Progenitor cell of endocrine pancreas (in vitro differentiated cells): ENCODE measurements at regions not wholly inside any gene's neighbourhood (a gene's known extent, or its start where the extent isn't known, plus 50 kb on each side); places are given as distances from the start of the nearest gene placed in this dataset.

ENCODE experiments used
- DNase-seq: peaks from one replicate; pipeline ENCODE4 v3.0.0; 2021; ENCODE audit warnings: low spot score; ENCODE audit not compliant: unreplicated experiment
- H3K27ac Mint-ChIP-seq: 2 replicates; pipeline ENCODE4 v1.8.0; 2021; ENCODE audit warnings: mild to moderate bottlenecking, moderate library complexity, mixed read lengths
- H3K27me3 Mint-ChIP-seq: 2 replicates; pipeline ENCODE4 v1.8.0; 2021; ENCODE audit warnings: mixed read lengths
- H3K36me3 Mint-ChIP-seq: 2 replicates; pipeline ENCODE4 v1.8.0; 2022; ENCODE audit warnings: mixed read lengths; ENCODE audit not compliant: insufficient read depth
- H3K4me1 Mint-ChIP-seq: 2 replicates; pipeline ENCODE4 v1.8.0; 2021; ENCODE audit warnings: low read depth, mixed read lengths
- H3K4me3 Mint-ChIP-seq: 2 replicates; pipeline ENCODE4 v1.8.0; 2021; ENCODE audit warnings: low read depth, mild to moderate bottlenecking, moderate library complexity, mixed read lengths
- H3K9me3 Mint-ChIP-seq: 2 replicates; pipeline ENCODE4 v1.8.0; 2021; ENCODE audit warnings: low read depth, mixed read lengths
- TF ChIP-seq, protein P1 (sequence below): fragments of 200-600 bp; sonication (generic); IDR thresholded peaks from one replicate; pipeline ENCODE4 v1.5.0; 2021; ENCODE audit warnings: antibody characterized with exemption, mild to moderate bottlenecking; ENCODE audit not compliant: unreplicated experiment

DNA sequence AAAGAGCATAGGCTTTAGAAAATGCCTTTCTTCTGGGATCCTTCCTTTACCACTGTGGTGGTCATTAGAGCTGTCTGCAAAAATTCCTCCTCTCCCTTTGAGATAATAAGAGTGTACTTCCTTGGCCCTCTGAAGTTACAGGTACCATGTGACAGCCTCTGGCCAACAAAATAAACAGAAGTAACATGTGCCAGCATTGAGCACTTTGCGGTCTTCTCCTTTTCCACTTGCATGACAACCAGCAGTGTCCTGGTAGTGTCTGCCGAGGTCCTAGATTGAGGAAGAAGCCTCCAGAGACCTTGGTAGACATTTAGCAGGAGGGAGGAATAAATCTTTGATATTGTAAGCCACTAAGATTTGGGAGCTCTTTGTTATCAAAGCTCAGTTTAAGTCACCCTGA is 87.5 kb upstream of the ARID1B start:
- TF ChIP-seq, protein P1, sequence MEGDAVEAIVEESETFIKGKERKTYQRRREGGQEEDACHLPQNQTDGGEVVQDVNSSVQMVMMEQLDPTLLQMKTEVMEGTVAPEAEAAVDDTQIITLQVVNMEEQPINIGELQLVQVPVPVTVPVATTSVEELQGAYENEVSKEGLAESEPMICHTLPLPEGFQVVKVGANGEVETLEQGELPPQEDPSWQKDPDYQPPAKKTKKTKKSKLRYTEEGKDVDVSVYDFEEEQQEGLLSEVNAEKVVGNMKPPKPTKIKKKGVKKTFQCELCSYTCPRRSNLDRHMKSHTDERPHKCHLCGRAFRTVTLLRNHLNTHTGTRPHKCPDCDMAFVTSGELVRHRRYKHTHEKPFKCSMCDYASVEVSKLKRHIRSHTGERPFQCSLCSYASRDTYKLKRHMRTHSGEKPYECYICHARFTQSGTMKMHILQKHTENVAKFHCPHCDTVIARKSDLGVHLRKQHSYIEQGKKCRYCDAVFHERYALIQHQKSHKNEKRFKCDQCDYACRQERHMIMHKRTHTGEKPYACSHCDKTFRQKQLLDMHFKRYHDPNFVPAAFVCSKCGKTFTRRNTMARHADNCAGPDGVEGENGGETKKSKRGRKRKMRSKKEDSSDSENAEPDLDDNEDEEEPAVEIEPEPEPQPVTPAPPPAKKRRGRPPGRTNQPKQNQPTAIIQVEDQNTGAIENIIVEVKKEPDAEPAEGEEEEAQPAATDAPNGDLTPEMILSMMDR = no peak
- Mint-ChIP-seq H3K27me3 (peaks cover 5% of the 10 kb centered on the region), H3K9me3 (no peaks in the 10 kb centered on the region), H3K4me1 (peaks cover 15% of the 10 kb centered on the region), H3K36me3 (no peaks in the 10 kb centered on the region), H3K27ac (no peak overlapping the region), H3K4me3 (no peak overlapping the region)
- DNase-seq = no peak

DNA sequence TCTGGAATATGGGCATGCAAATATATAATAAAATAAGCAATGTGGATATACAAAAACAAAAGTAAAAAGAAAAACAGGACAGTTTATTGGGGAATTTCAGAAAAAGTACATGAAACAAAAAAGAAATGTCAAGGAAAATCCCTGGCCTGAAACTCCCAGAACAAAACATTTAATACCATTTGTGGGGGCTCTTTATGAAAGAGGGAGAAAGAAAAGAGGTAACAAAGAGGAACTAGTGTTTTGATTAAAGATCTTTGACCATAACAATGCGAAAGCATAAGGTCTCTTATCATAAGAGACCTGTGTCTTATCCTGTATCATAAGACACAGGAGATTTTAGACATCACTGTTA is 88.6 kb upstream of the ARID1B start:
- Mint-ChIP-seq H3K4me1 (peaks cover 15% of the 10 kb centered on the region), H3K36me3 (no peaks in the 10 kb centered on the region), H3K4me3 (peak overlapping the region; percentile 83), H3K27ac (no peak overlapping the region), H3K9me3 (no peaks in the 10 kb centered on the region), H3K27me3 (peaks cover 5% of the 10 kb centered on the region)
- DNase-seq = no peak
- TF ChIP-seq, protein P1 = no peak

DNA sequence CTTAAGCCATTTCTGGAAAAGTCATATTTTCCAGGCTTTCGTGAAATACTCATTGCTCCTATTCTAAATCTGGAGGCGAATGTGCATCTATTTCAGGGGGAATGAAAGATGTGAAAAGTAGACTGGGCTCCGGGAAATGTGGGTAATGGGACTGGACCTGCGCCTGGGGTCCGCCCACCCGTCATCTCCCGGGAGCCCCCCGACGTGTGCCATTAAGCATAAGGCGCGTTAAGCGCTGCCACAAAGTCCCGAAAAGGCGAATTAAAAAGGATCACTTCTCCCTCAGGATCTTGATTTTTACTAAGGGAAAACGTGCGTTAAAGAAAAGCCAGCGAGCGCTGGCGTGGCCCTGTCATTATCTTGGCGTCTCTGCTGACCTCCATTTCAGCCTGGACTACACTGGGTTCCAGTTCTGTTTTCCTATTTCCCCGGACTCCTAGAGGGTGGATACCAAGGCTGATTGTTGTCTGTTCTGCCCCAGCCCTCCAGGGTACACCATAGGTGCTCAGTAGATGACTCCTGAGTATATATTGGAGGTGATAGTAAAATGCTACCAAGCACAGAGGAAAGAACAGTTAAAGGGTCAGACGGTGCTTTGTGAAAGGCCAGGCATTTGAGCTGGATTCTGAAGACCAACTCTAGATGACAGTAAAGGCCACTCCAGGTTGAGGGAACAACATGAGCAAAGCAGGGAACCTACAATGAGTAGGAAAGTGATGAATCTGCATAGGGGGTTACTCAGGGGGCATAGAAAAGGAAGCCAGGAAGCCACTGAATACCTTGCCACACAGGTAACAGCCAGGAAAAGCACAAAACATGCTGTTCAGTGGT is 89.2 kb upstream of the ARID1B start:
- peak overlapping the region; percentile 93 for H3K27ac Mint-ChIP-seq
- TF ChIP-seq, protein P1 = no peak
- H3K27me3 Mint-ChIP-seq = peaks cover 5% of the 10 kb centered on the region
- peaks cover 15% of the 10 kb centered on the region for H3K4me1 Mint-ChIP-seq
- DNase-seq = no peak
- H3K36me3 Mint-ChIP-seq = no peaks in the 10 kb centered on the region
- peak overlapping the region; percentile 83 for H3K4me3 Mint-ChIP-seq
- no peaks in the 10 kb centered on the region for H3K9me3 Mint-ChIP-seq

DNA sequence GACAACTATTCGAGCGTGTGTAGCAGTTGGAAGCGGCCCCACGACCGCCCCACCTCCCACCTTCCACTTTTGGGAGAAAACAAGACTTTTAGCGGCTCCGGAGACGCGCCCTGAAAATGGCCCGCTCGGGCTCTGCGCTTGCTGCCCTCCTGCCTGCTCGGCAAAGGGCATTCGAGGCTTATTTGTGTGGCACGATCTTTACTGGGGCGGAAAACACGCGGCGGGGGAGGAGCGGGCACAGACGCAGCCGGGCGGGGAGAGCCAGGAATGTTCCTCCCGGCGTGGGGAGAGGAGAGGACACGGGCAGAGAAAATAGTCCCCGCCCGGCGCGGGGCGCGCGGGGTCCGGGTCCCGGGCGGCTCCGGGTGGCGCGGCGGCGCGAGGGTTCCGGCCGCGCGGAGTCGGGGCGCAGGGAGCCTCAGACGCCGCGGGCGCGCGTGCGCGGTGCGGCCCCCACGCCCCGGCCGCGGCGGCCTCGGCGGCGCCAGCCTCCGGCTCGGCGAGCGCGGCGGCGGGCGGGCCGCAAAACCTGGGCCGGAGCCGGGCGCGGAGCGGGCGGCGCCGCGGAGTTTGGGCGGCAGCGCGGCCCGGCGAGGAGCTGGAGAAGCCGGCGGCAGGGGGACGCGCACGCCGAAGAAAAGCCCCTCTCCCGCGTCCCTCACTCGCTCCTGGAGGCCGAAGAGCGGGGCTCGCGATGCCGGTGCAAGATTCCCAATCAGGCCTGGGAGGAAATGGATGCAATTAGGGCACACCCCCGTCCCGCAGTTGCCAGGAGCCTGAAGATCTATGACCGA is 90.0 kb upstream of the ARID1B start:
- peak overlapping the region; percentile 89 for H3K4me3 Mint-ChIP-seq
- H3K27ac Mint-ChIP-seq = peak overlapping the region; percentile 98
- H3K4me1 Mint-ChIP-seq = peaks cover 15% of the 10 kb centered on the region
- TF ChIP-seq, protein P1 = no peak
- DNase-seq = peak; percentile 61
- no peaks in the 10 kb centered on the region for H3K9me3 Mint-ChIP-seq
- H3K27me3 Mint-ChIP-seq = peaks cover 5% of the 10 kb centered on the region
- no peaks in the 10 kb centered on the region for H3K36me3 Mint-ChIP-seq

DNA sequence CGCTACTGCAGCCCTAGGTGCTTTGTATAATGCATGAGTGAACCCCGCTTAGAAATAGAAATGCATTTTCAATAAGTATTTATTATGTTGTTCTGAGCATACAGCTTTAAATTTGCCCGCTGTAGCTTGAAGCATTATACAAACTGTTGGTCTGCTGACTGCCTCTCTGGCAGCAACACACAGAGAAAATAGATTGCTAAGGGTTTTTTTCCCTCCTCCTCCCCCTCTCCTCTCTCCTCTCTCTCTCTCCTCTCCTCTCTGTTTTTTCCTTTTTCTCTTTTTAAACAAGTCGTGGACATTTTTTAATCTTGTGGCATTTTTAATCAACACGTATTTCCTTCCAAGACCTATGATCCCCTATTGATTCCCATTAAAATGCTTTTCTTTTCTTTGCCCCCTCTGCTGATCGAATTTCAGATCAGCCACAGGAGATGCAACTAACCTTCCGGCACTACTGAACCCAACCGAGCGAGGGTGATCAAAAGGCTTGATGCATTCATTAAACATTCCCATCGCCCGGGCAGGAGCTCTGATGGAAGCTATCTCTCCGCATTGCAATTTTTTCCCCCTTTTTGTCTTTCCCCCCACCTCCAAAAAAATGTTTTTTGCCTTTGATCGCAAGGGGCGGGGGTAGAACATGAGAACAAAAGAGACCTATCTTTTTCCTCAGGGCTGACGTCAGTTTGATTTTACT is 90.7 kb upstream of the ARID1B start:
- TF ChIP-seq, protein P1 = peak; percentile 51
- H3K27me3 Mint-ChIP-seq = peaks cover 5% of the 10 kb centered on the region
- H3K36me3 Mint-ChIP-seq = no peaks in the 10 kb centered on the region
- peak overlapping the region; percentile 89 for H3K4me3 Mint-ChIP-seq
- peak overlapping the region; percentile 98 for H3K27ac Mint-ChIP-seq
- no peaks in the 10 kb centered on the region for H3K9me3 Mint-ChIP-seq
- H3K4me1 Mint-ChIP-seq = peaks cover 15% of the 10 kb centered on the region
- no peak for DNase-seq
